B cell (primary cell): ENCODE measurements at regions not wholly inside any gene's neighbourhood (a gene's known extent, or its start where the extent isn't known, plus 50 kb on each side); places are given as distances from the start of the nearest gene placed in this dataset.

Experiments used
- ATAC-seq: fragments of 200-7000 bp; cut with Tn5 transposase; one replicate; pipeline ENCODE4 v1.10.0; 2021; ENCODE audit warnings: low read depth, mild to moderate bottlenecking, moderate number of reproducible peaks, moderate library complexity
- CTCF ChIA-PET: fragments of 350-600 bp; sonication (Branson Sonifier 250); formaldehyde crosslinking; loops from one replicate; lab custom pipeline; 2021; ENCODE audit warnings: antibody characterized with exemption, inconsistent platforms; lab: Charles Lee
- POLR2A ChIA-PET: fragments of 350-600 bp; sonication (Branson Sonifier 250); formaldehyde crosslinking; loops from one replicate; lab custom pipeline; 2021; ENCODE audit warnings: antibody characterized with exemption; lab: Charles Lee
- DNase-seq: peaks from one replicate; pipeline ENCODE4 v3.0.0; 2013
- H2AFZ ChIP-seq: 2 replicates; pipeline ENCODE4 v1.6.1; 2012; ENCODE audit warnings: mild to moderate bottlenecking, low read depth, low read length; ENCODE audit not compliant: insufficient read depth, poor library complexity, severe bottlenecking
- H3K27ac ChIP-seq, 2 donors: 1 replicate in 1 of 2; 2 replicates in 1 of 2; pipeline ENCODE4 v1.5.1; 2012 to 2013; ENCODE audit warnings: low read length in 2 of 2, mild to moderate bottlenecking in 2 of 2, moderate library complexity in 1 of 2
- H3K27me3 ChIP-seq, 4 experiments: fragments of 200-600 bp in 1 of 4; sonication (generic) in 1 of 4; replicated peaks in 1 of 4; 1 replicate in 2 of 4; 2 replicates in 2 of 4; pipeline versions ENCODE4 v1.6.1 to v1.7.0; 2013 to 2016; ENCODE audit warnings: low read length in 3 of 4, mild to moderate bottlenecking in 2 of 4, mixed read lengths in 1 of 4, moderate library complexity in 1 of 4; ENCODE audit not compliant: insufficient read depth in 4 of 4, control insufficient read depth in 3 of 4; ENCODE audit errors: control extremely low read depth in 1 of 4
- H3K36me3 ChIP-seq, 2 experiments: replicated peaks in 1 of 2; 1 replicate in 1 of 2; 2 replicates in 1 of 2; pipeline versions ENCODE4 v1.6.1 to v1.7.1; 2013; ENCODE audit warnings: low read length in 1 of 2; ENCODE audit not compliant: insufficient read depth in 2 of 2, control insufficient read depth in 1 of 2; ENCODE audit errors: control extremely low read depth in 1 of 2, extremely low read depth in 1 of 2
- H3K4me1 ChIP-seq, 2 donors: fragments of 200-600 bp in 1 of 2; sonication (generic) in 1 of 2; 1 replicate in 1 of 2; 2 replicates in 1 of 2; pipeline versions ENCODE4 v1.5.1 to v1.6.1; 2013 to 2017; ENCODE audit warnings: low read length in 2 of 2; ENCODE audit not compliant: control insufficient read depth in 2 of 2, insufficient read depth in 2 of 2
- H3K4me2 ChIP-seq: replicated peaks from 2 replicates; pipeline ENCODE3; 2012; ENCODE audit warnings: mild to moderate bottlenecking, low read depth, low read length; ENCODE audit not compliant: poor library complexity, severe bottlenecking
- H3K4me3 ChIP-seq, 5 experiments: fragments of 200-600 bp in 1 of 5; sonication (generic) in 1 of 5; 1 replicate in 3 of 5; 2 replicates in 2 of 5; pipeline versions ENCODE4 v1.5.1 to v1.7.0; 2011 to 2016; ENCODE audit warnings: low read length in 4 of 5, mild to moderate bottlenecking in 4 of 5, low read depth in 2 of 5, control low read depth in 1 of 5, moderate library complexity in 1 of 5; ENCODE audit not compliant: insufficient read depth in 1 of 5; ENCODE audit errors: control extremely low read depth in 1 of 5, extremely low read depth in 1 of 5
- H3K79me2 ChIP-seq: fragments of 200-600 bp; sonication (generic); one replicate; pipeline ENCODE4 v1.6.0; 2016; ENCODE audit warnings: low read length; ENCODE audit not compliant: control insufficient read depth, insufficient read depth
- H3K9ac ChIP-seq: fragments of 200-600 bp; sonication (generic); 2 replicates; pipeline ENCODE4 v1.6.1; 2017; ENCODE audit warnings: mild to moderate bottlenecking, low read length, moderate library complexity
- H3K9me3 ChIP-seq, 3 donors: one replicate each; pipeline versions ENCODE4 v1.6.1 to v1.7.1; 2013; ENCODE audit warnings: low read length in 2 of 3; ENCODE audit not compliant: control insufficient read depth in 2 of 3, insufficient read depth in 1 of 3; ENCODE audit errors: control extremely low read depth in 1 of 3
- H4K20me1 ChIP-seq: 2 replicates; pipeline ENCODE4 v1.6.0; 2012; ENCODE audit warnings: mild to moderate bottlenecking, low read length; ENCODE audit not compliant: insufficient read depth, control insufficient read depth, poor library complexity, severe bottlenecking
- H3K27ac Mint-ChIP-seq: one replicate; pipeline ENCODE4 v1.8.0; 2021; ENCODE audit warnings: mixed read lengths
- H3K27me3 Mint-ChIP-seq: one replicate; pipeline ENCODE4 v1.8.0; 2021; ENCODE audit warnings: mixed read lengths
- H3K4me1 Mint-ChIP-seq: one replicate; pipeline ENCODE4 v1.8.0; 2021; ENCODE audit warnings: mixed read lengths
- H3K4me3 Mint-ChIP-seq: one replicate; pipeline ENCODE4 v1.8.0; 2021; ENCODE audit warnings: mixed read lengths
- H3K9me3 Mint-ChIP-seq: one replicate; pipeline ENCODE4 v1.8.0; 2022; ENCODE audit warnings: mixed read lengths; ENCODE audit not compliant: insufficient read depth
- CTCF ChIP-seq: fragments of 200-600 bp; IDR thresholded peaks from one replicate; pipeline ENCODE4 v1.8.0; 2022; ENCODE audit warnings: antibody characterized with exemption, mild to moderate bottlenecking
- EZH2 ChIP-seq: IDR thresholded peaks from 2 replicates; pipeline ENCODE4 v1.6.1; 2012; ENCODE audit warnings: borderline replicate concordance, low read depth, mild to moderate bottlenecking, moderate library complexity, low read length; ENCODE audit not compliant: insufficient read depth, poor library complexity, severe bottlenecking
- WGBS: methylation state at CpG from one replicate; pipeline ENCODE4 v1.1.5; 2013; ENCODE audit warnings: missing lambda C conversion rate; ENCODE audit not compliant: insufficient coverage; 5-methylcytosine and 5-hydroxymethylcytosine counted together
- intact Hi-C: fragments of 100-400 bp; cut with micrococcal nuclease; formaldehyde crosslinking; loops from one replicate; pipeline ENCODE4 v1.10.0; 2022

DNA sequence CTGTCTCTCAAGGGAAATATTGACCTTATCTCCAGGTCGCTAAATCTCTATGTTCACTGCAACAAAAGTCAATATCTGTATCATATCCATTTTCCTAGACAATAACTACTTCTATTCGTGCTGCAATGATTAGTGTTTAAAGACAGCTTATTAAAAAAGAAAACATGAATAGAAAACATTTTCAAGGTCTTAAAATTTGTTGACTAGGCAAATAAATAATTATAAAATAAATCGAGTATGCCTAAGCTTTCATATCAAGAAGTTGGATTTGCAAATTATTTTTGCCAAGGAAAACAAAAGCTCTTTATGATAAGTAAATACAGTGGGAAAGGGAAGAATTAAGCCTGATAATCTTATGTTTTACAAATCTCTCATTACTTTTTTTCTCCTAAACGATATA, 428.5 kb downstream of the NUP35 start:
- Histone ChIP-seq H3K9ac (no peak overlapping the region), H4K20me1 (no peaks in the 10 kb centered on the region), H3K36me3 (no peaks in the 10 kb centered on the region), H3K4me3 (no peak overlapping the region), H3K9me3 (no peaks in the 10 kb centered on the region), H3K4me2 (no peak overlapping the region), H3K27me3 (no peaks in the 10 kb centered on the region), H3K4me1 (no peaks in the 10 kb centered on the region), H3K79me2 (no peaks in the 10 kb centered on the region), H3K27ac (no peak overlapping the region), H2AFZ (no peak overlapping the region)
- H3K27me3 Mint-ChIP-seq, result no peaks in the 10 kb centered on the region
- no peak overlapping the region for H3K27ac Mint-ChIP-seq
- CTCF ChIA-PET, result no interaction called here
- ATAC-seq (no peak), DNase-seq (no peak)
- TF ChIP-seq EZH2 (no peak), CTCF (no peak)
- H3K9me3 Mint-ChIP-seq, result peaks cover 2% of the 10 kb centered on the region
- intact Hi-C loops, result no loop called here
- POLR2A ChIA-PET, result no interaction called here
- H3K4me3 Mint-ChIP-seq, result no peak overlapping the region
- no CpG with 5 or more reads among the region's 4 CpGs for WGBS
- H3K4me1 Mint-ChIP-seq, result no peaks in the 10 kb centered on the region

DNA sequence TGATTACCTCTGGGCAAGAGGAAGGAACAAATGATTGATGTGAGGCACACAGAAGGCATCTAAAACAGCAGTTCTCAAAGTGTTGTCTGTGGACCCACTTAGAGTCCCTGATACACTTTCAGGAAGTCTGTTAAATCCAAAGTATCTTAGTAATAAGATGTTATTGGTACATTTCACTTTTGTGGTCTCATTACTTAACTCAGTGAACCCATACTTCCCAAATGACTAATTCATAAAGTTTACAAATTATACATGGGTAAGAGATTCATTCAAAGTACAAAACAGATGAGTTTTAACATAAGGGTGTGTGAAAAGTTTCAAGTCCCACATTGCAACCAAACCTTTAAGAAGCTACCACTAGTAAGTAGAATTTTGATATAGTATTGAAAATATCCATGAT, 440.5 kb downstream of the NUP35 start:
- Histone ChIP-seq H3K4me1 (no peaks in the 10 kb centered on the region), H3K27ac (no peak overlapping the region), H3K4me3 (no peak overlapping the region), H3K9me3 (no peaks in the 10 kb centered on the region), H2AFZ (no peak overlapping the region), H3K79me2 (no peaks in the 10 kb centered on the region), H3K27me3 (no peaks in the 10 kb centered on the region), H3K9ac (no peak overlapping the region), H4K20me1 (no peaks in the 10 kb centered on the region), H3K36me3 (no peaks in the 10 kb centered on the region), H3K4me2 (no peak overlapping the region)
- no peak for ATAC-seq
- DNase-seq, result no peak
- ChIA-PET POLR2A (no interaction called here), CTCF (no interaction called here)
- Mint-ChIP-seq H3K4me1 (no peaks in the 10 kb centered on the region), H3K9me3 (no peaks in the 10 kb centered on the region), H3K27ac (no peak overlapping the region), H3K27me3 (no peaks in the 10 kb centered on the region), H3K4me3 (no peak overlapping the region)
- intact Hi-C loops, result no loop called here
- TF ChIP-seq EZH2, result no peak
- no peak for TF ChIP-seq CTCF
